ENCODE measurements at regions not wholly inside any gene's neighbourhood (a gene's known extent, or its start where the extent isn't known, plus 50 kb on each side); places are given as distances from the start of the nearest gene placed in this dataset.

DNA sequence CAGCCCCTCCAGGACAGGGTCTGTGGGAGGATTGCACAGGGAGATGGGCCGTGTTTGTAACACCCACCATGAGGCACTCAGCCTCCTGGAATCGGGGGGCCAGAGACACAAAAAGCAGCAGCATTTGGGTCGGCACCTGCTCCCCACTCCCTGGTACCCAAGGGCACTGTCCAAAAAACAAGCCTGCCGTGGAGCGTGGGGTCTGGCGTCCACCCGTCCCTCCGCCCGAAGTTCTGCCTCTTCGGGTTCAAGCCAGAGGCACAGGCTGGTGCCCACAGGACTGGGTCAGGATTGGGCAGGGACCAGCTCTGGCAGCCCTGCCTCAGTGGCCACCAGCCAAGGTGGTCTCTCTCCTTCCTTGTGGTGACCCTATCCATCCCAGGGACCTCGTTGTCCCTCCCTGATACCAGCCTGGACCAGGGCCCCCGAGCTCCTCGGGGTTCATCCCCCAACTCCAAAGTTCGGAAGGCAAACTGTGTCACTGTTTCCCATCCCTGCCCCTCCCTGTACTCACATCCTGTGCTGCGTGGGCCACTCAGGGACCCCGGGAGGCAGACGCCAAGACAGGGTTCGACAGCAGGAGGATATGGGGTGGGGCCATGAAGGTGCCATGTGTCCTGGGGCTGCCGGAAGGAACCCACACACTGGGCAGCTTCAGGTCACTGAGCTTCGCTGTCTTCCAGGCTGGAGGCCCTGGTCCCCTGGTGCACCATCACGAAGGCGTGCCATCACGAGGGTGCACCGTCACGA, 126.0 kb upstream of the HDAC4 start:
- DNase-seq (ENCODE audit: low read depth in 2 of 2), result no peak
- no peaks in the 10 kb centered on the region for H3K27me3 ChIP-seq (ENCODE audit: control insufficient read depth, insufficient read depth, low read length)
- H3K4me2 ChIP-seq (ENCODE audit: extremely low read depth, insufficient read depth, low read length), result no peak overlapping the region
- no peaks in the 10 kb centered on the region for H3K79me2 ChIP-seq (ENCODE audit: control insufficient read depth, insufficient read depth, low read length)
- no peak overlapping the region for H2AFZ ChIP-seq (ENCODE audit: low read length)
- H3K27ac ChIP-seq (ENCODE audit: insufficient read depth, low read length), result no peak overlapping the region
- no peak overlapping the region for H3K4me3 ChIP-seq (replicated peaks in 1 of 4; ENCODE audit: control extremely low read depth in 1 of 4, insufficient read depth in 1 of 4, low read depth in 3 of 4, low read length in 4 of 4)
- no peaks in the 10 kb centered on the region for H4K20me1 ChIP-seq (ENCODE audit: control insufficient read depth, extremely low read depth, insufficient read depth, low read length)
- TF ChIP-seq EZH2 (IDR thresholded peaks at IDR 0.05; ENCODE audit: low read length, missing control alignments), result no peak
- TF ChIP-seq, protein P1, sequence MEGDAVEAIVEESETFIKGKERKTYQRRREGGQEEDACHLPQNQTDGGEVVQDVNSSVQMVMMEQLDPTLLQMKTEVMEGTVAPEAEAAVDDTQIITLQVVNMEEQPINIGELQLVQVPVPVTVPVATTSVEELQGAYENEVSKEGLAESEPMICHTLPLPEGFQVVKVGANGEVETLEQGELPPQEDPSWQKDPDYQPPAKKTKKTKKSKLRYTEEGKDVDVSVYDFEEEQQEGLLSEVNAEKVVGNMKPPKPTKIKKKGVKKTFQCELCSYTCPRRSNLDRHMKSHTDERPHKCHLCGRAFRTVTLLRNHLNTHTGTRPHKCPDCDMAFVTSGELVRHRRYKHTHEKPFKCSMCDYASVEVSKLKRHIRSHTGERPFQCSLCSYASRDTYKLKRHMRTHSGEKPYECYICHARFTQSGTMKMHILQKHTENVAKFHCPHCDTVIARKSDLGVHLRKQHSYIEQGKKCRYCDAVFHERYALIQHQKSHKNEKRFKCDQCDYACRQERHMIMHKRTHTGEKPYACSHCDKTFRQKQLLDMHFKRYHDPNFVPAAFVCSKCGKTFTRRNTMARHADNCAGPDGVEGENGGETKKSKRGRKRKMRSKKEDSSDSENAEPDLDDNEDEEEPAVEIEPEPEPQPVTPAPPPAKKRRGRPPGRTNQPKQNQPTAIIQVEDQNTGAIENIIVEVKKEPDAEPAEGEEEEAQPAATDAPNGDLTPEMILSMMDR (conservative IDR thresholded peaks at IDR 0.05 in 1 of 2, IDR thresholded peaks at IDR 0.05 in 1 of 2; ENCODE audit: low read depth in 1 of 2, low read length in 2 of 2), result no peak
- H3K9me3 ChIP-seq (ENCODE audit: control insufficient read depth, insufficient read depth, low read depth, low read length), result no peaks in the 10 kb centered on the region
- H3K36me3 ChIP-seq (ENCODE audit: control insufficient read depth, insufficient read depth, low read length), result no peaks in the 10 kb centered on the region
- no peaks in the 10 kb centered on the region for H3K4me1 ChIP-seq (ENCODE audit: control insufficient read depth, extremely low read depth, insufficient read depth, low read length)
- H3K9ac ChIP-seq (ENCODE audit: insufficient read depth, low read length), result no peak overlapping the region

DNA sequence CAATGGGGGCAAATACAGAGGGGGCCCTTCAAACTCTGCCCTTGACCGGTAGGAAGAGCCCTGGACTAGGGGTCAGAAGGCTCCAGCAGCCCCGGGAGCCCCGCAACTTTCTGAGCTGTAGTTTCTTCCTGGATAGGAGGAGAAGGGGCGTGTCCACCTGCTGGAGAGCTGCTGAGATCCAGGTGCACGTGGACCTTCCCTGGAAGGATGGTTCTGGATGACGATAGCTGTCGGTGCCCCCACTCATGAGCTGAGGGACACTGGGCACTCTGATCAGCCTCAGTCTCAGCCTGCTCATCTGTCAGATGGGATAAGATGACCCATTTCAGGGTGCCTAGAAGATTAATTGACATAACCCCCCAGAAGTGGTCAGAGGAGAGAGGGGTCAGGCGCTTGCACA, 125.2 kb upstream of the HDAC4 start:
- no peaks in the 10 kb centered on the region for H3K27me3 ChIP-seq (ENCODE audit: control insufficient read depth, insufficient read depth, low read length)
- H3K9me3 ChIP-seq (ENCODE audit: control insufficient read depth, insufficient read depth, low read depth, low read length), result no peaks in the 10 kb centered on the region
- no peaks in the 10 kb centered on the region for H3K4me1 ChIP-seq (ENCODE audit: control insufficient read depth, extremely low read depth, insufficient read depth, low read length)
- TF ChIP-seq, protein P1 (conservative IDR thresholded peaks at IDR 0.05 in 1 of 2, IDR thresholded peaks at IDR 0.05 in 1 of 2; ENCODE audit: low read depth in 1 of 2, low read length in 2 of 2), result no peak
- no peak for TF ChIP-seq EZH2 (IDR thresholded peaks at IDR 0.05; ENCODE audit: low read length, missing control alignments)
- H4K20me1 ChIP-seq (ENCODE audit: control insufficient read depth, extremely low read depth, insufficient read depth, low read length), result no peaks in the 10 kb centered on the region
- no peak for DNase-seq (ENCODE audit: low read depth in 2 of 2)
- no peak overlapping the region for H2AFZ ChIP-seq (ENCODE audit: low read length)
- H3K27ac ChIP-seq (ENCODE audit: insufficient read depth, low read length), result no peak overlapping the region
- no peak overlapping the region for H3K9ac ChIP-seq (ENCODE audit: insufficient read depth, low read length)
- H3K4me2 ChIP-seq (ENCODE audit: extremely low read depth, insufficient read depth, low read length), result no peak overlapping the region
- no peaks in the 10 kb centered on the region for H3K79me2 ChIP-seq (ENCODE audit: control insufficient read depth, insufficient read depth, low read length)
- no peak overlapping the region for H3K4me3 ChIP-seq (replicated peaks in 1 of 4; ENCODE audit: control extremely low read depth in 1 of 4, insufficient read depth in 1 of 4, low read depth in 3 of 4, low read length in 4 of 4)
- H3K36me3 ChIP-seq (ENCODE audit: control insufficient read depth, insufficient read depth, low read length), result no peaks in the 10 kb centered on the region

DNA sequence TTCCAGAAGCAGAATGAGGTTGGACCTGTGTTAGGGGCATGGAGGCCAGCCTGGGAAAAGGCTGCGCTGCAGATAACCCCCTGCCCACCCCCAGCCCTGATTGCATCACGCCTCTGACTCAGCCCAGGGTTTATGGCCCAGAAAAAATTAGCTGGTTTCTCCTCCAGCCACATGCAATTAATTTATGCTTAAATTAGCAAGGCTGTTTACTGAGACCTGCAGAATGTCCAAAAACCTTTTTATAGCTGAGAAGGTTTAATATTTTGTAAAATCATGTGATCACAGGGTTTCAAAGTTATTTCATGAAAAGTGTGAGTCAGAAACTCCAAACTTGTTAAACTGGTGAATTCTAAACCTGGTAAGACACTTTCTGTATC, 123.1 kb upstream of the HDAC4 start:
- Histone ChIP-seq H4K20me1 (ENCODE audit: control insufficient read depth, extremely low read depth, insufficient read depth, low read length) (no peaks in the 10 kb centered on the region), H3K79me2 (ENCODE audit: control insufficient read depth, insufficient read depth, low read length) (no peaks in the 10 kb centered on the region), H3K36me3 (ENCODE audit: control insufficient read depth, insufficient read depth, low read length) (no peaks in the 10 kb centered on the region), H3K4me2 (ENCODE audit: extremely low read depth, insufficient read depth, low read length) (no peak overlapping the region), H3K9ac (ENCODE audit: insufficient read depth, low read length) (no peak overlapping the region), H3K4me1 (ENCODE audit: control insufficient read depth, extremely low read depth, insufficient read depth, low read length) (no peaks in the 10 kb centered on the region), H3K27ac (ENCODE audit: insufficient read depth, low read length) (no peak overlapping the region), H2AFZ (ENCODE audit: low read length) (no peak overlapping the region), H3K9me3 (ENCODE audit: control insufficient read depth, insufficient read depth, low read depth, low read length) (no peaks in the 10 kb centered on the region), H3K4me3 (replicated peaks in 1 of 4; ENCODE audit: control extremely low read depth in 1 of 4, insufficient read depth in 1 of 4, low read depth in 3 of 4, low read length in 4 of 4) (no peak overlapping the region), H3K27me3 (ENCODE audit: control insufficient read depth, insufficient read depth, low read length) (no peaks in the 10 kb centered on the region)
- TF ChIP-seq, protein P1 (conservative IDR thresholded peaks at IDR 0.05 in 1 of 2, IDR thresholded peaks at IDR 0.05 in 1 of 2; ENCODE audit: low read depth in 1 of 2, low read length in 2 of 2), result no peak
- no peak for TF ChIP-seq EZH2 (IDR thresholded peaks at IDR 0.05; ENCODE audit: low read length, missing control alignments)
- no peak for DNase-seq (ENCODE audit: low read depth in 2 of 2)
